Breast epithelium (tissue), 4 donors: ENCODE measurements at regions not wholly inside any gene's neighbourhood (a gene's known extent, or its start where the extent isn't known, plus 50 kb on each side); places are given as distances from the start of the nearest gene placed in this dataset.

Experiments
- DNase-seq, 2 donors: peaks; one replicate each; pipeline ENCODE4 v3.0.0-alpha.2; 2019; ENCODE audit warnings: low spot score in 2 of 2
- H3K27ac ChIP-seq, 2 donors: fragments of 200-600 bp; sonication (generic) in 1 of 2; one replicate each; pipeline ENCODE4 v1.5.1; 2016 to 2019; ENCODE audit warnings: mild to moderate bottlenecking in 1 of 2
- H3K27me3 ChIP-seq, 2 donors: fragments of 200-600 bp; sonication (generic) in 1 of 2; one replicate each; pipeline versions ENCODE4 v1.5.1 to v1.6.0; 2017 to 2019; ENCODE audit warnings: control low read depth in 1 of 2, mild to moderate bottlenecking in 1 of 2
- H3K36me3 ChIP-seq: fragments of 200-600 bp; one replicate; pipeline ENCODE4 v1.5.1; 2019
- H3K4me1 ChIP-seq, 2 donors: fragments of 200-600 bp; sonication (generic); one replicate each; pipeline ENCODE4 v1.5.1; 2016 to 2019; ENCODE audit warnings: control low read depth in 1 of 2
- H3K4me3 ChIP-seq, 3 donors: fragments of 200-600 bp; sonication (generic); 1 replicate in 2 of 3; 2 replicates in 1 of 3; pipeline ENCODE4 v1.5.1; 2016 to 2019; ENCODE audit warnings: mild to moderate bottlenecking in 3 of 3, moderate library complexity in 2 of 3
- H3K9me3 ChIP-seq, 2 donors: fragments of 200-600 bp; sonication (generic) in 1 of 2; one replicate each; pipeline ENCODE4 v1.5.1; 2016 to 2019; ENCODE audit warnings: control low read depth in 1 of 2
- CTCF ChIP-seq, 3 donors: fragments of 450-650 bp; IDR thresholded peaks; one replicate each; pipeline ENCODE4 v1.5.1; 2016 to 2017; ENCODE audit warnings: antibody characterized with exemption in 3 of 3, mild to moderate bottlenecking in 3 of 3, moderate library complexity in 3 of 3
- POLR2A ChIP-seq: fragments of 450-650 bp; IDR thresholded peaks from one replicate; pipeline ENCODE4 v1.6.1; 2016; ENCODE audit warnings: antibody characterized with exemption, mild to moderate bottlenecking, moderate library complexity
- POLR2AphosphoS5 ChIP-seq, 3 donors: sonication (generic); formaldehyde crosslinking; IDR thresholded peaks; one replicate each; pipeline ENCODE4 v1.6.1; 2017; ENCODE audit warnings: antibody characterized with exemption in 3 of 3
- intact Hi-C: fragments of 100-400 bp; cut with DNase I; formaldehyde crosslinking; loops from one replicate; pipeline ENCODE4 v1.15.1; 2023; ENCODE audit warnings: low total_unique reads

GRCh38 chr10:59448616-59449015 is 86.3 kb upstream of the FAM13C start:
- no peaks in the 10 kb centered on the region for H3K27me3 ChIP-seq
- no peaks in the 10 kb centered on the region for H3K4me1 ChIP-seq
- no peak overlapping the region for H3K27ac ChIP-seq
- H3K9me3 ChIP-seq, result no peaks in the 10 kb centered on the region
- H3K36me3 ChIP-seq, result no peaks in the 10 kb centered on the region
- no peak for DNase-seq
- no peak for TF ChIP-seq POLR2AphosphoS5 (IDR thresholded peaks at IDR 0.05)
- no peak for TF ChIP-seq CTCF (IDR thresholded peaks at IDR 0.05)
- no peak for TF ChIP-seq POLR2A
- intact Hi-C loops, result no loop called here
- no peak overlapping the region for H3K4me3 ChIP-seq

GRCh38 chr10:59435707-59436106 is 73.4 kb upstream of the FAM13C start:
- Histone ChIP-seq H3K4me3 (no peak overlapping the region), H3K27ac (no peak overlapping the region), H3K4me1 (no peaks in the 10 kb centered on the region), H3K36me3 (no peaks in the 10 kb centered on the region), H3K9me3 (no peaks in the 10 kb centered on the region), H3K27me3 (no peaks in the 10 kb centered on the region)
- intact Hi-C loops, result no loop called here
- no peak for DNase-seq
- no peak for TF ChIP-seq CTCF (IDR thresholded peaks at IDR 0.05)
- no peak for TF ChIP-seq POLR2A

DNA sequence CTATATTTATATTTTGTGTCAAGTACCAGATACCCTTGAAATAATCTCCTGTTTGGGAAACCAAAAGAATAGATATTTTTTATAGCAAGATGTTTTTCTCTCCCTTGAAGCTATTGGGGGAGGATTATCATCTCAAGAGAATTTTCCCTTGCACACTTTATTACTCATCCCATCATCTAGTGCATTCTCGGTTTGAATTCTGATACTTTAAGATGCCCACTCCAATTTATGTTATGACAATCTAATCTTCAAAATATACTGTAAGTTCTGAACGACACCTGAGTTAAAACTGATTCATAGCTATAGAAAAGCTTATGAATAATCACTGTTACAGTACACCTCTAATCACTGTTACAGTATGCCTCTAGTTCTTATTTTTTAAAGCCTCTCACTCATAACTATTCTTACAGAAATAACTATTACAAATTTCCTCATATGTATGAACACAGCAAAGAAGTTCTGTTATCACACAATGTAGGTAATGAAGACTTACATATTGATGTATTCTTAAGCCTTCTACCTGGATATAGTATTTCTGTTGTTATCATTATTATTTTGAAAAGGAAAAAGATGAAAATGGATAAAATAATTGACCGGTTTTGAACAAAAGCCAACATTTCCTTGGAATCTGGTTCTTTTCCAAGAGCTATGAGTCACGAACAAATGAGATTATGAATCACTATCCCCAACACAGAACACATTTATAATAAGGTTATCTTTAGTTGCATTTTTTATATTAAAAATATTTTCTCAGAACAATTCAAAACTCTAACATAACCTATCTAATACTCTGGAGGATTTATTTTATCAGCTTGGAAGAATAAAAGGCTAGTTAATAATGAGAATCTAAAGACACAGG is 72.3 kb upstream of the FAM13C start:
- no peak overlapping the region for H3K27ac ChIP-seq
- TF ChIP-seq POLR2A (no peak), CTCF (IDR thresholded peaks at IDR 0.05) (no peak), POLR2AphosphoS5 (IDR thresholded peaks at IDR 0.05) (no peak)
- H3K9me3 ChIP-seq, result no peaks in the 10 kb centered on the region
- no peaks in the 10 kb centered on the region for H3K36me3 ChIP-seq
- no peak for DNase-seq
- no peaks in the 10 kb centered on the region for H3K4me1 ChIP-seq
- intact Hi-C loops, result no loop called here
- no peak overlapping the region for H3K4me3 ChIP-seq
- H3K27me3 ChIP-seq, result no peaks in the 10 kb centered on the region

GRCh38 chr10:59433720-59434428 is 71.5 kb upstream of the FAM13C start:
- TF ChIP-seq POLR2AphosphoS5 (IDR thresholded peaks at IDR 0.05), result no peak
- no peak for TF ChIP-seq CTCF (IDR thresholded peaks at IDR 0.05)
- no peak for TF ChIP-seq POLR2A
- no peaks in the 10 kb centered on the region for H3K4me1 ChIP-seq

More at GRCh38 chr10:59433720-59434428, 71.5 kb upstream of the FAM13C start:
- H3K9me3 ChIP-seq, result no peaks in the 10 kb centered on the region
- no peaks in the 10 kb centered on the region for H3K36me3 ChIP-seq
- intact Hi-C loops, result no loop called here
- no peaks in the 10 kb centered on the region for H3K27me3 ChIP-seq
- H3K27ac ChIP-seq, result no peak overlapping the region
- no peak for DNase-seq
- no peak overlapping the region for H3K4me3 ChIP-seq
